ENCODE measurements at regions not wholly inside any gene's neighbourhood (a gene's known extent, or its start where the extent isn't known, plus 50 kb on each side); places are given as distances from the start of the nearest gene placed in this dataset.
"Not testable (repeated sequence)": the region's sequence is repeated elsewhere in the genome, so short reads cannot be mapped to it uniquely, and the experiment has no call there.

DNA sequence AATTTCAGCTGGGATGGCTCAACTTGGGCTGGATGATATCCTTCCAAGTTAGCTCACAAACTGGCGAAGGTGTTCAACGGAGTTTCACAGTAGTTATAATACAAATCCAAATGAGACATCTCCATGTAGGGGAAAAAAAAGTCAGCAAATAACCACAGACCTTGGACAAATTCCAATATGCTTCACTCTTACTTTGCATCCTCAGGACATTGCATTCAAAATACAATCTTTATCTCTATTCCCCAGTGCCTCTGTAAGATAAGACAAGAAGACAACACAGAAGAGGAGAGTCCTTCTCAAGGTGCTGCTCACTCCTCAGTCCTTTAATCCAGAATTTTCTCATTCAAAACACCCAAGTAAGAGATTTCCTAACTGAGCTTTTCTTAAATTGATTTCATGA, 1797.7 kb downstream of the MRPL39 start:
- no peak for DNase-seq

- DNase-seq: not testable (repeated sequence)
Observed at GRCh38 chr21:23806966-23807548, 1800.2 kb downstream of the MRPL39 start.

GRCh38 chr21:23804866-23805265, 1802.4 kb downstream of the MRPL39 start:
- no peak for DNase-seq

- peak; percentile 9 for DNase-seq
Observed at GRCh38 chr21:23801292-23801691, 1806.0 kb downstream of the MRPL39 start.

- DNase-seq: no peak
Observed at GRCh38 chr21:23799376-23799775, 1807.9 kb downstream of the MRPL39 start.

- no peak for DNase-seq
Observed at GRCh38 chr21:23792300-23792699, 1815.0 kb downstream of the MRPL39 start.

DNA sequence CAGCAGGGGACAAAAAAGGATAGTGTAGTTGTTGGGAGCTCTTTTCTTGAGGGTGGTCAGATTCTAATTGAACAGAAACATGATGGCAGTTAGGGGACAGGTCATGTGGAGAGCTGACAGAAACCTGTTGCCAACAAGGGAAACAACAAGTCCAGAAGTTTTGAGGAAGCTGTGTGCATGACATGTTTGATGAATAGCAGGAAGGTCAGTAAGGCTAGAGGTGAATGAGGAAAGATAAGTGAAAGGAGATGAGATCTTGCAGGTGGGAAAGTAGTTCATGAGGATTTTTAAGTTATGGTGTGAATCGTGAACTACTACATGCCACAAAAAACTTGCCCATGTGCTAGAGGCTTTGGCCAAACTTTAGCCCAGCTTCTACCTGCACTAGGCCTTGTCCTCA, 1817.4 kb downstream of the MRPL39 start:
- no peak for DNase-seq

GRCh38 chr21:23780326-23780725, 1827.0 kb downstream of the MRPL39 start:
- no peak for DNase-seq

GRCh38 chr21:23743821-23744220, 1863.5 kb downstream of the MRPL39 start:
- no peak for DNase-seq

DNA sequence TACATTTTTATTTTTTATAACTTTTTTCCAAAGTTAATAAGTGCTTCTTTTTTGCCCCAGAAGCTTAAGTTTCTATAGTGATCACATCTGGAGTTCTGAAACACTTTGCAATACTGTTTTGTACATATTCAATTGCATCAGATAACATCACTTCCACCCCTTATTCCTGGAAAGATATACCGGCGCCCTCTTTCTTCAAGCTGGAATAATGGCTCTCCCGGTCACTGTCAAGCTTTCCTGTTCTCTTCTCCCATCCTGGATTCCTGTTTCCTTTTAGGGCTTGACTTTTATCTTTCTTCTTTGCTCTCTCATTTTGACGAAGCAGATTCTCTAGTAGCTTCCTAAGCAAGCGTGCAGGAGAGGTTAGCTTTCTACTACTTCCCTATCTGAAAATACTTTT, 1866.8 kb downstream of the MRPL39 start:
- no peak for DNase-seq

DNA sequence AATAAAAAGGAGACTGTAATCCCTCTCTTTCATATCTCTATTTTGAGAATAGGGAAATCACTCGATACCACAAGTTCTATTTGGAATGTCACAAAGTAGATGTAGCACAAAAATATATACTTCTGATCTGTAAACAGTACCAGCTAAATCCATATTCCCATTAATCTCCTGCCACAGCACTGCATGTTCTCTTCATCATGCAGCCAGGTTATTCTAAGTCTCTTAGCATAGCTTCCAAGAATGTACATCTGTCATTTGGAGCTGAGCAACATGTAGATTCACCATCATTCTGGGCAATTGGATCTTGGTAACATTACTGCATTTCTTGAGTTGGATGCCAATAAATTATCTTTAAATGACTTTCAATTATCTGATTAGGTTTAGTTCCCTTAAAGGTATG, 1874.5 kb downstream of the MRPL39 start:
- no peak for DNase-seq

GRCh38 chr21:23729331-23729730, 1878.0 kb downstream of the MRPL39 start:
- no peak for DNase-seq

GRCh38 chr21:23725576-23725975, 1881.7 kb downstream of the MRPL39 start:
- DNase-seq: no peak

DNA sequence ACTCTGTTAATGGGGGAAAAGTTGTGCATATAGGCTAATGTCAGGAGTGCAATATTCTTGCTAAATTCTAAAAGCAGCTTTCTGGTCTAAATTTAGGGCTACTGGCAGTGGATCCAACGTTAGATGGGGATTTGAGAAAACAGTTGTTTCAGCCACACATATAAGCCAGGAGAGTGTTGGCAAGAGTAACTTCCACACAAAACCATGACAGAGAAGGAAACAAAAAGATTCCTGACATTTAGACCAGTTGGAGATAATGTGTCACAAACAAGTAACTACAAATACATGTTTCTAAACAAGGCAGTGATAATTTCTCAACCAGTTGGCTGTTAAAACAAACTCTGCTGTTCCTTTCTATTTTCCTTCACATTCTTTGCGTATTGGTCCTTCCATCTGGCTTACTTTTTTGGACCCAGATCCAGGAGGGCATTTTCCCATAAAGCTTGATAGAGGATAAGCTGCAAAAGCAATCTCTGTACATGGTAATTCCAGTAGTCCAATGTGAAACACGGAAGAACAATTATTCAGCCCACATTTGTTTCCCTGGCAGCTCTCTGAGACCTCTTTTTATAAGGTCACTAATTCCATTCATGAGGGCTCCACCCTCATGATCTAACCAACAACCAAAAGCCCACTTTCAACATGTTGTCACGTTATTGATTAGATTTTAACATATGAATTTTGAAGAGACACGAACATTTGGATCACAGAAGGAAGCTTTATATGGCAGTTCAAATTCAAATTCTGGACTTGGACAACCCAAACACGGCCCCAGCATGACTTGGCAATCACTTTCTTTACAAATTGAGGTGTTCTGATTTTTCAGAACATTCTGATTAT, 1888.6 kb downstream of the MRPL39 start:
- no peak for DNase-seq

- DNase-seq: no peak
Observed at GRCh38 chr21:23712166-23712565, 1895.1 kb downstream of the MRPL39 start.

DNA sequence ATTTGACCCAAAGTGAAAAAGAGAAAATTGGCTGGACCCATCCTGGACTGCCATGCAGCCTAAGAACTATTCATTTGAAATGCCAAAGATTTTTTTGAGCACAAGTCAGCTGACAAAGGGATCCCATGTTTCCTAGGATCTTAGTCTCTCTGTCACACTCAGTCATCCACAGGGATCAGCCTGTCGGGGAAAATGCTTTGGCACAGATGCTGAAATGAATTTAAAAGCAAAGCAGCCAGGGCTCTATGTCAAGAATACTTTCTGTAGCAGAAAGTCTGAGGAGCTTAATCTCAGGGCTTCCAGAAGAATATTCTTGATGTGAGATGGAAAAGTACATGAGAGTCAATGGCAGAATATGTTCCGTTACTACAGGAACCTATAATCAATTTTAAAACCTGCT, 1900.8 kb downstream of the MRPL39 start:
- no peak for DNase-seq

DNA sequence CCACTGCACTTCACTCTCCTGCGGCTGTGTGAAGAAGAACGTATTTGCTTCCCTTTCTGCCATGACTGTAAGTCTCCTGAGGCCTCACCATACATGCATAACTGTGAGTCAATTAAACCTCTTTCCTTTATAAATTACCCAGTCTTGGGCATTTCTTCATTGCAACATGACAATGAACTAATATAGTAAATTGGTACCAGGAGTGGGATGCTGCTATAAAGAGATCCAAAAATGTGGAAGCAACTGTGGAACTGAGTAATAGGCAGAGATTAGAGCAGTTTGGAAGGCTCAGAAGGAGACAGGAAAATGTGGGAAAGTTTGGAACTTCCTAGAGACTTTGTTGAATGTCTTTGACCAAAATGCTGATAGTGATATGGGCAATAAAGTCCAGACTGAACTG, 1907.9 kb downstream of the MRPL39 start:
- no peak for DNase-seq

GRCh38 chr21:23698619-23699018, 1908.7 kb downstream of the MRPL39 start:
- no peak for DNase-seq

DNA sequence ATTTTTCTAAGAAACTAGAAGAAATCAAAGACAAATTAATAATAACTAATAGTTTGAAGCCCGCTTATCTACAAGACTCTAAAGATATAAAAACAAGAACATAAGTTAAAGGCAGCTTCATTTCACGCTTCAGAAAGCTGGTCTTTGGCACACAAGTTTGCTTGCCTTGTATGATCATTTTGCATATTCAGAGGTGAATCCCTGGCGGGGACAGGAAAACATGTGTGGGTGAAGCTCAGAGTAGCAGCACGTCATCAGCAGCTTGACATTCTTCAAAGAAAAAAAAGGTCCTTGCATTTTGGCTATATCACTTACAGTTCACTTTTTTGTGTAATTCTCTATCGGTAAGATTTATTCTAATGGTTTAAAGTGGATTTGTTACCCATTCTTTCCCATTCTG, 1911.8 kb downstream of the MRPL39 start:
- no peak for DNase-seq

DNA sequence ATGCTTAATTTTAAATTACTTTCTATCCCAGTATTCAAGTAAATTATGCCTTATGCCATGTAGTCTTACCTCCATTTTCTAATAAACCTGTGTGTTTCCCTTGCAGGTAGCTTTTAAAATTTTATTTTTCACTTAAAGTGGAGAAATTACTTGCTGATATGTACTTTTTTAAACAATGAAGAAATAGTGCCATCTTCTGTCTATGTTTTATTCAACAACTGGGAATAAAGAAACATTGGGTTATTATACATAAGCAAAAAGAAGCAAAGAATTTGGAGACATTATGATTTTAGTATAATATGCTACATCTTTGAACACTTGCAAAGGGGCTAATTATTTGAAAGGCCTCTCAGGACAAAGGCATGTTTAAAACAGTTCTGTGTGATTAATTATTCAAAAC, 1912.9 kb downstream of the MRPL39 start:
- DNase-seq: no peak

GRCh38 chr21:23690316-23690715, 1917.0 kb downstream of the MRPL39 start:
- no peak for DNase-seq

- DNase-seq: no peak
Observed at GRCh38 chr21:23686737-23687523, 1920.4 kb downstream of the MRPL39 start.

GRCh38 chr21:23684431-23684830, 1922.8 kb downstream of the MRPL39 start:
- no peak for DNase-seq

DNA sequence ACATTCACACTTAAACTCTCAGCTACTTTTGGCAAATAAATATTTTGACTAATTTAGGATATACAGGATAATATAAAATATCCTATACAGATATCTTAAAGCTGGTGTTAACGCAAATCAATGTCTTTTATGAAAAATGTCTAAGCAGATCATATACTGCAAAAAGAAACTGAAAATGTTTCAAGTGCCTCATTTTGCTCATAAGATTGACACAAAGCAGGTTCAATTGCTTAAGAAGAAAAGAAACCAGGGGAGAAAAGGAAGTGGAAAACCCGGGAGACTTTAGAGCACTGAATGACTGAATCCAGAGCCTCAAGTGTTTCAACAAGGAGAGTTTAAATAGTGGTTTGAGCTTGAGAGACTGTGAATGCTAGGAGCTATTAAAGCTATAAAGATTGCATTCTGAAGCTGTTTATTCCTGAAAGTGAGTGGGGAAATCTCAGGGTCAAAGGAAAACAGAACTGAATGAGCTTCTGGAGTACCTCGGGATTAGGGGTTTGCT, 1943.0 kb downstream of the MRPL39 start:
- no peak for DNase-seq
